Kidney (tissue), 13 donors: ENCODE measurements at regions not wholly inside any gene's neighbourhood (a gene's known extent, or its start where the extent isn't known, plus 50 kb on each side); places are given as distances from the start of the nearest gene placed in this dataset.
"Not testable (repeated sequence)": the region's sequence is repeated elsewhere in the genome, so short reads cannot be mapped to it uniquely, and the experiment has no call there.

Experiments
- DNase-seq, 5 donors: peaks; one replicate each; pipeline ENCODE4 v3.0.0-alpha.2; 2013 to 2020
- FAIRE-seq: peaks from 2 replicates; lab custom pipeline; 2012; peaks lifted over from hg19 to GRCh38; lab: Jason Lieb, UNC
- H3K27ac ChIP-seq, 2 donors: one replicate each; pipeline ENCODE4 v1.7.0; 2013; ENCODE audit warnings: low read depth in 2 of 2, low read length in 2 of 2, inconsistent platforms in 1 of 2
- H3K27me3 ChIP-seq: one replicate; pipeline ENCODE4 v1.7.1; 2013; ENCODE audit warnings: low read length, inconsistent platforms; ENCODE audit not compliant: control insufficient read depth, insufficient read depth
- H3K36me3 ChIP-seq, 3 donors: one replicate each; pipeline versions ENCODE4 v1.7.0 to v1.7.1; 2013; ENCODE audit warnings: low read length in 3 of 3, control low read depth in 1 of 3, inconsistent platforms in 1 of 3; ENCODE audit not compliant: insufficient read depth in 3 of 3, control insufficient read depth in 2 of 3
- H3K4me1 ChIP-seq, 3 donors: one replicate each; pipeline versions ENCODE4 v1.7.0 to v1.7.1; 2013; ENCODE audit warnings: low read length in 3 of 3, inconsistent platforms in 1 of 3, low read depth in 1 of 3; ENCODE audit not compliant: control insufficient read depth in 2 of 3, insufficient read depth in 2 of 3
- H3K4me3 ChIP-seq, 3 donors: one replicate each; pipeline versions ENCODE4 v1.7.0 to v1.8.1; 2013; ENCODE audit warnings: low read length in 3 of 3, control low read depth in 1 of 3, inconsistent platforms in 1 of 3
- H3K9ac ChIP-seq, 3 donors: one replicate each; pipeline versions ENCODE4 v1.7.0 to v1.7.1; 2013; ENCODE audit warnings: low read length in 3 of 3, control low read depth in 1 of 3, inconsistent platforms in 1 of 3
- H3K9me3 ChIP-seq, 3 donors: one replicate each; pipeline versions ENCODE4 v1.7.0 to v1.7.1; 2013; ENCODE audit warnings: low read length in 3 of 3, control low read depth in 1 of 3, inconsistent platforms in 1 of 3; ENCODE audit not compliant: control insufficient read depth in 2 of 3, insufficient read depth in 1 of 3
- intact Hi-C: fragments of 100-400 bp; cut with DNase I; formaldehyde crosslinking; loops from one replicate; pipeline ENCODE4 v1.11.1; 2022
- TF ChIP-seq, protein P1 (sequence below): IDR thresholded peaks from 3 replicates; pipeline ENCODE4 v1.5.1; 2012; ENCODE audit warnings: mild to moderate bottlenecking, moderate library complexity, borderline replicate concordance; ENCODE audit not compliant: insufficient read depth; ENCODE audit errors: extremely low read depth
- donor health status: control.
- donor health status: control.
- donor health status: control.
- donor health status: control.
- donor health status: control.
- donor health status: DM: yes; HTN: yes; CAD: no.
- donor health status: Normal renal cell carcinoma (clear cell type).

DNA sequence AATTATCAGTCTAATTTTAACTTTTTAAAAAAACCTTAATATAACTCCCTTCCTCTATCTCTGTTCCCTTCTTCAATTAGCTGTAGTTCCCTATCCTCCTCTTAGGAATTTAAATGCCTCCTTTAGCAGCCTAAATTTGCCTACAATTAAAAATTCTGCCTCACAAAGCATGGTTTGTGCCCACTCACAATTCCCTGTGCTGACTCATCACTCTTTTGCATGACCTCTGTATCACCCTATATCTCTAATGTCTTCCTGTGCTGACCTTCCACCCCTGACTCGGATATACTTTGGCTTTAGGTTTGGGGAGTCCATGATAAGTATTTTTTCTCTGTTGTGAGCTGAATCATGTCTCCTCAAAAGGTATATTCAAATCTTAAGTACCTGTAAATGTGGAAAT is 253.6 kb downstream of the RNF144B start:
- Histone ChIP-seq H3K4me1 (no peaks in the 10 kb centered on the region), H3K9ac (no peak overlapping the region), H3K4me3 (no peak overlapping the region), H3K27me3 (no peaks in the 10 kb centered on the region), H3K27ac (no peak overlapping the region), H3K36me3 (no peaks in the 10 kb centered on the region), H3K9me3 (no peaks in the 10 kb centered on the region)
- intact Hi-C loops = no loop called here
- DNase-seq = no peak
- TF ChIP-seq, protein P1, sequence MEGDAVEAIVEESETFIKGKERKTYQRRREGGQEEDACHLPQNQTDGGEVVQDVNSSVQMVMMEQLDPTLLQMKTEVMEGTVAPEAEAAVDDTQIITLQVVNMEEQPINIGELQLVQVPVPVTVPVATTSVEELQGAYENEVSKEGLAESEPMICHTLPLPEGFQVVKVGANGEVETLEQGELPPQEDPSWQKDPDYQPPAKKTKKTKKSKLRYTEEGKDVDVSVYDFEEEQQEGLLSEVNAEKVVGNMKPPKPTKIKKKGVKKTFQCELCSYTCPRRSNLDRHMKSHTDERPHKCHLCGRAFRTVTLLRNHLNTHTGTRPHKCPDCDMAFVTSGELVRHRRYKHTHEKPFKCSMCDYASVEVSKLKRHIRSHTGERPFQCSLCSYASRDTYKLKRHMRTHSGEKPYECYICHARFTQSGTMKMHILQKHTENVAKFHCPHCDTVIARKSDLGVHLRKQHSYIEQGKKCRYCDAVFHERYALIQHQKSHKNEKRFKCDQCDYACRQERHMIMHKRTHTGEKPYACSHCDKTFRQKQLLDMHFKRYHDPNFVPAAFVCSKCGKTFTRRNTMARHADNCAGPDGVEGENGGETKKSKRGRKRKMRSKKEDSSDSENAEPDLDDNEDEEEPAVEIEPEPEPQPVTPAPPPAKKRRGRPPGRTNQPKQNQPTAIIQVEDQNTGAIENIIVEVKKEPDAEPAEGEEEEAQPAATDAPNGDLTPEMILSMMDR = no peak
- FAIRE-seq = no peak

DNA sequence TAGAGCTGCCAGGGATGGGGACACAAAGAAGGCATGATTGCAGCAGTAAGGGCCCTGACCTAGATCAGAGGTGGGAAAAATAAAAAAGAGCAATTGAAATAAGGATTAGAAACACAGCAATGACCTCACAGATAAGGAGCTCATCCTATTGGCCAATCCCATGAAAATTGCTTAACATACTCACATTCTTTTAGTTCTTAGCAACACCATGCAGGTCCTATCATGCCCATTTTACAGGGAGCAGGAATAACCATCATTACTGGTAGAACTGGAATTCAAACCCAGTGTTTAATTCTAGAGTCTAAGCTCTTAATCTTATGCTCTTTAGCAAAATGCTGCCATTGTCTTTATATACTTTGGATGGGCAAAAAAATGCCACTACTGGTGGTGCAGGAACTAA is 267.7 kb downstream of the RNF144B start:
- TF ChIP-seq, protein P1 = no peak

DNA sequence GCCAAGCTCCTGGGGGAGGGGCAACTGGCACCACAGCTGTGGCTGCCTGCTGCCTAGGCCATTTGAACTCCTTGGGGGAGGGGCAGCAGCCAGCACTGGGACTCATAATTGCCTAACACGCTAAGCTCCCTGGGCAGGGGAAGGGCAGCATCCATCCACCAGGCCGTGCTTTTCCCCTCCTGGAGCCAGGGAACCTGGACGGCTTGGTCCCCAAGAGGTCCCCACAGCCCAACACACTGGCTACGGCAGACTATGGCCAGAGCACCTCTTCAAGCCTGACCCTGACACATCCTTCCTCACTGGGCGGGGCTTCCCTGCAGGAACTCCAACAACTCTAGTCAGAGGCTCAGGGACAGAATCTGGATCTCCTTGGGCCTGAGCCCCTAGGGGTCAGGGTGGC is 269.4 kb downstream of the RNF144B start:
- no peaks in the 10 kb centered on the region for H3K36me3 ChIP-seq
- DNase-seq = peak in 1 of 5 donors; percentile 48
- no peak overlapping the region for H3K9ac ChIP-seq
- no peak overlapping the region for H3K27ac ChIP-seq
- intact Hi-C loops = no loop called here
- H3K27me3 ChIP-seq = no peaks in the 10 kb centered on the region
- no peak overlapping the region for H3K4me3 ChIP-seq
- TF ChIP-seq, protein P1 = no peak
- no peak for FAIRE-seq
- H3K9me3 ChIP-seq = no peaks in the 10 kb centered on the region
- H3K4me1 ChIP-seq = no peaks in the 10 kb centered on the region

More for the DNA sequence above, 267.7 kb downstream of the RNF144B start:
- Histone ChIP-seq H3K9me3 (no peaks in the 10 kb centered on the region), H3K27me3 (no peaks in the 10 kb centered on the region), H3K36me3 (no peaks in the 10 kb centered on the region), H3K9ac (no peak overlapping the region), H3K27ac (no peak overlapping the region), H3K4me3 (no peak overlapping the region), H3K4me1 (no peaks in the 10 kb centered on the region)
- FAIRE-seq (no peak), DNase-seq (no peak)
- intact Hi-C loops = no loop called here

DNA sequence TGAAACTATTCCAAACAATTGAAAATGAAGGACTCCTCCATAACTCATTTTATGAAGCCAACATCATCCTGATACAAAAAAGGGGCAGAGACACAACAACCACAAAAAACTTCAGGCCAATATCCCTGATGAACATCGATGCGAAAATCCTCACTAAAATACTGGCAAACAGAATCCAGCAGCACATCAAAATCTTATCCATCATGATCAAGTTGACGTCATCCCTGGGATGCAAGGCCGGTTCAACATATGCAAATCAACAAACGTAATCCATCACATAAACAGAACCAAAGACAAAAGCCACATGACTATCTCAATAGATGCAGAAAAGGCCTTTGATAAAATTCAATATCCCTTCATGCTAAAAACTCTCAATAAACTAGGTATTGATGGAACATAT is 272.8 kb downstream of the RNF144B start:
- H3K27me3 ChIP-seq, H3K9ac ChIP-seq, H3K4me1 ChIP-seq, H3K9me3 ChIP-seq, H3K36me3 ChIP-seq, H3K4me3 ChIP-seq, intact Hi-C loops, H3K27ac ChIP-seq, FAIRE-seq, DNase-seq: not testable (repeated sequence)
